Heart left ventricle (tissue), 16 donors: ENCODE measurements at regions not wholly inside any gene's neighbourhood (a gene's known extent, or its start where the extent isn't known, plus 50 kb on each side); places are given as distances from the start of the nearest gene placed in this dataset.

ENCODE experiments used
- ATAC-seq, 4 donors: fragments of 200-7000 bp; cut with Tn5 transposase; one replicate each; pipeline ENCODE4 v1.9.1; 2020 to 2022; ENCODE audit warnings: moderate library complexity in 4 of 4, mild to moderate bottlenecking in 3 of 4, moderate number of reproducible peaks in 1 of 4
- DNase-seq, 5 donors: peaks; one replicate each; pipeline ENCODE4 v3.0.0-alpha.2; 2020
- H3K27ac ChIP-seq, 12 donors: fragments of 200-600 bp; sonication (generic) in 4 of 12; one replicate each; pipeline versions ENCODE4 v1.5.0 to v1.8.0; 2016 to 2022; ENCODE audit warnings: mild to moderate bottlenecking in 2 of 12
- H3K27me3 ChIP-seq, 9 donors: fragments of 200-600 bp; sonication (generic) in 2 of 9; one replicate each; pipeline versions ENCODE4 v1.5.1 to v1.8.0; 2016 to 2022; ENCODE audit warnings: mild to moderate bottlenecking in 3 of 9
- H3K36me3 ChIP-seq, 9 donors: fragments of 200-600 bp; sonication (generic) in 2 of 9; one replicate each; pipeline versions ENCODE4 v1.5.0 to v1.8.0; 2018 to 2022; ENCODE audit warnings: mild to moderate bottlenecking in 2 of 9
- H3K4me1 ChIP-seq, 12 donors: fragments of 200-600 bp; sonication (generic) in 4 of 12; one replicate each; pipeline versions ENCODE4 v1.5.0 to v1.8.0; 2016 to 2022; ENCODE audit warnings: mild to moderate bottlenecking in 3 of 12
- H3K4me3 ChIP-seq, 12 donors: fragments of 200-600 bp; sonication (generic) in 4 of 12; one replicate each; pipeline versions ENCODE4 v1.5.0 to v1.8.0; 2017 to 2022; ENCODE audit warnings: mild to moderate bottlenecking in 9 of 12, moderate library complexity in 4 of 12
- H3K9me3 ChIP-seq, 12 donors: fragments of 200-600 bp; sonication (generic) in 4 of 12; one replicate each; pipeline versions ENCODE4 v1.5.0 to v1.8.0; 2016 to 2022; ENCODE audit warnings: mild to moderate bottlenecking in 1 of 12
- CTCF ChIP-seq, 12 donors: fragments of 200-600 bp; sonication (generic) in 4 of 12; IDR thresholded peaks; one replicate each; pipeline versions ENCODE4 v1.5.0 to v1.8.0; 2018 to 2022; ENCODE audit warnings: antibody characterized with exemption in 12 of 12, mild to moderate bottlenecking in 5 of 12
- POLR2A ChIP-seq, 2 donors: fragments of 450-650 bp; IDR thresholded peaks; one replicate each; pipeline ENCODE4 v1.6.1; 2017; ENCODE audit warnings: antibody characterized with exemption in 2 of 2, mild to moderate bottlenecking in 2 of 2, moderate library complexity in 2 of 2
- WGBS, 4 donors: extraction: QIAGEN DNeasy Blood & Tissue Kit in 2 of 4; methylation state at CpG; one replicate each; pipeline versions ENCODE4 v1.1.5 to v1.1.7; 2013 to 2018; 5-methylcytosine and 5-hydroxymethylcytosine counted together
- intact Hi-C, 10 donors: fragments of 100-400 bp; cut with DNase I; formaldehyde crosslinking; loops; one replicate each; pipeline versions ENCODE4 v1.11.1 to v1.14.2; 2022
- donor health status: ischemic (EF 13 %, LVEDD 7.1; RV severe dilation, severe dysfunction).
- donor health status: healthy with polysubstance abuse.
- donor health status: DM: no; HTN: yes; CAD: no.
- donor health status: DM: no; HTN: no; CAD: no.
- donor health status: ischemic (EF 25% LVEDD 6.9; RV normal size, moderate dysfunction).
- donor health status: ischemic (EF 25% LVEDD 5.7; RV mildly dilated, moderate dysfunction).
- donor health status: healthy.
- donor health status: DM: yes; HTN: yes; CAD: no.
- donor health status: ischemic (EF 35%, LVEDD 5.7; RV mildly dilated, moderate dysfunction).
- donor health status: nonischemic (EF 11% LVEDD 7.7; RV severe dilation, severe dysfunction).
- donor health status: DM: yes; HTN: yes; CAD: no.
- donor health status: PGD.
- donor health status: ischemic (EF 29% LVEDD 5.4; RV normal size, mild dysfunction).
- donor health status: nonischemic (EF 23%, LVEDD 6.1; RV moderate dilation, normal function).

GRCh38 chr2:129784486-129784885, 195.0 kb upstream of the RAB6C start:
- H3K9me3 ChIP-seq = peaks cover 0 to 5% (median 0%) of the 10 kb centered on the region in 12 donors
- H3K27ac ChIP-seq = no peak overlapping the region
- intact Hi-C loops = no loop called here
- ATAC-seq = no peak
- no peak overlapping the region for H3K4me3 ChIP-seq
- H3K27me3 ChIP-seq = peaks cover 0 to 12% (median 0%) of the 10 kb centered on the region in 9 donors
- no peaks in the 10 kb centered on the region for H3K36me3 ChIP-seq
- DNase-seq = no peak
- 90 to 94% (median 93%) methylated on average over 6 of the region's 6 CpGs for WGBS, 4 donors
- H3K4me1 ChIP-seq = no peaks in the 10 kb centered on the region
- no peak for TF ChIP-seq CTCF (IDR thresholded peaks at IDR 0.05)
- TF ChIP-seq POLR2A (IDR thresholded peaks at IDR 0.05) = no peak

- H3K36me3 ChIP-seq = no peaks in the 10 kb centered on the region
- intact Hi-C loops = no loop called here
- no peaks in the 10 kb centered on the region for H3K4me1 ChIP-seq
- H3K27ac ChIP-seq = no peak overlapping the region
- TF ChIP-seq CTCF (IDR thresholded peaks at IDR 0.05) (no peak), POLR2A (IDR thresholded peaks at IDR 0.05) (no peak)
- DNase-seq (no peak), ATAC-seq (no peak)
- H3K4me3 ChIP-seq = no peak overlapping the region
- WGBS, 4 donors = 88 to 90% (median 88%) methylated on average over 12 of the region's 12 CpGs
- H3K9me3 ChIP-seq = peaks cover 0 to 5% (median 0%) of the 10 kb centered on the region in 12 donors
- no peaks in the 10 kb centered on the region for H3K27me3 ChIP-seq
Measured at GRCh38 chr2:129791712-129792111, 187.8 kb upstream of the RAB6C start.

- 65 to 77% (median 68%) methylated on average over 5 of the region's 5 CpGs for WGBS, 4 donors
- Histone ChIP-seq H3K4me3 (no peak overlapping the region), H3K27ac (no peak overlapping the region), H3K27me3 (no peaks in the 10 kb centered on the region), H3K36me3 (no peaks in the 10 kb centered on the region), H3K9me3 (no peaks in the 10 kb centered on the region), H3K4me1 (no peaks in the 10 kb centered on the region)
- TF ChIP-seq CTCF (IDR thresholded peaks at IDR 0.05) (no peak), POLR2A (IDR thresholded peaks at IDR 0.05) (no peak)
- DNase-seq (no peak), ATAC-seq (no peak)
- intact Hi-C loops = no loop called here
Measured at GRCh38 chr2:129793431-129793902, 186.0 kb upstream of the RAB6C start.

- DNase-seq = no peak
- Histone ChIP-seq H3K4me3 (no peak overlapping the region), H3K27me3 (no peaks in the 10 kb centered on the region), H3K9me3 (no peaks in the 10 kb centered on the region), H3K4me1 (no peaks in the 10 kb centered on the region), H3K27ac (no peak overlapping the region), H3K36me3 (no peaks in the 10 kb centered on the region)
- no peak for ATAC-seq
- WGBS, 4 donors = 48 to 67% (median 53%) methylated on average over 5 of the region's 5 CpGs
- intact Hi-C loops = no loop called here
- TF ChIP-seq POLR2A (IDR thresholded peaks at IDR 0.05) (no peak), CTCF (IDR thresholded peaks at IDR 0.05) (no peak)
Measured at GRCh38 chr2:129794116-129794515, 185.3 kb upstream of the RAB6C start.
